NCI-H526 treated with DMSO at 0.1 percent for 48 hours (cell line): ENCODE measurements at regions not wholly inside any gene's neighbourhood (a gene's known extent, or its start where the extent isn't known, plus 50 kb on each side); places are given as distances from the start of the nearest gene placed in this dataset.
"Not testable (repeated sequence)": the region's sequence is repeated elsewhere in the genome, so short reads cannot be mapped to it uniquely, and the experiment has no call there.

Source experiments
- DNase-seq: peaks from one replicate; lab custom pipeline; 2025; lab: John Stamatoyannopoulos, UW

DNA sequence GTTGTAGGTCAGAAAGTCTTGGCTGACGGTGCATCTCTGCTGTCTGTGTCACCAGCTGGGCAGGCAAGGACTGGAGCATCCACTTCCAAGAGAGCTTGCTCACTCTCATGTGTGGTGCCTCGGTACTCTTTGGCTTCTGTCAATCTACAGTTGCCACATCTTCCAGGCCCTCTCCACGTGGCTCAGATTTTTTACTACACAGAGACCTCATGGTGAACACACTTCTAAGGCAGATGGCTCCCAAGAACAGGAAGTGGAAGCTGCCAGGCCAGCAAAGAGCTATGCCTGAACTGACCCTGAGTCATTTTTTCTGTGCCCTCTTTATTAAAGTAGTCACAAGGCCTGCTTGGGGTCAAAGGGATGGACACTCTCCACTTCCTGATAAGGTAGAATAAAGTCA is 351.5 kb upstream of the AUTS2 start:
- DNase-seq = no peak

DNA sequence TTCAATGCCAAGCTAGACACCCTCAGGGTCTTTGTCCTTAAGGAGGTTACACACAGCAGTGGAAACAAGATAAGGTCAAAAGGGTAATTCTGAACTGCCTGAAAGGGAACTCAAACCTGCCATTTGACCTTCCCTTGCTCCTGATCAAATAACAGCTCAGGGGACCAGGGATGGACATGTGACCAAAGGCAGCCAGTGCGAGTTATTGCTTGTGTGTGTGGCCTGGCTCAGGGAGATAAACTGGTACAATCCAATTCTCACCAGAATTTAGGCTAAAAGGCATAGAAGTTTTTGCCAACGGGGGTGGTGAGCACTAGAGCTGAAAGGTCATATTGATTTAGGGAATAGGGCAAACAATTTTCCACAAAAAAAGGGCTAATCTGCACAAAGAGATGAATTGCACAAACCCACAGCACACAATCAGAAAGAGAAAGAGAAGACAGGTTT is 349.9 kb upstream of the AUTS2 start:
- not testable (repeated sequence) for DNase-seq

DNA sequence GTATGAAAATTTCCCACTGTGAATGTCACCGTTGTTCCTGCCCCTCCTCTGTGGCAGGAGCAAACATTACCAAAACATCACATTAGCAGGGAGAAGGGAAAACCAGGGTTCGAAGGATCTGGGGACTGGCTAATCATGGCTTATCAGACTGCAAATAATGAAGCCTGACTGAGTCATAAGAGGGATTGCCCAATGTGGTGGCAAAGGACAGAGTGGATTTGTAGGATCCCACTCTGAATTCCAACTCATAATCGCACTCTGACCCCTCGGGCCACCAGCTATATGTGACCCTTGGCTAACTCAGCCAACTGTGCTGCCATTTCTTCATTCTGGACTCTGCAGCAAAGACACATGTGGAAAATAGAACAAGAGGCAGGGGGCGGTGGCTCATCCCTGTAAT is 347.3 kb upstream of the AUTS2 start:
- DNase-seq = no peak

DNA sequence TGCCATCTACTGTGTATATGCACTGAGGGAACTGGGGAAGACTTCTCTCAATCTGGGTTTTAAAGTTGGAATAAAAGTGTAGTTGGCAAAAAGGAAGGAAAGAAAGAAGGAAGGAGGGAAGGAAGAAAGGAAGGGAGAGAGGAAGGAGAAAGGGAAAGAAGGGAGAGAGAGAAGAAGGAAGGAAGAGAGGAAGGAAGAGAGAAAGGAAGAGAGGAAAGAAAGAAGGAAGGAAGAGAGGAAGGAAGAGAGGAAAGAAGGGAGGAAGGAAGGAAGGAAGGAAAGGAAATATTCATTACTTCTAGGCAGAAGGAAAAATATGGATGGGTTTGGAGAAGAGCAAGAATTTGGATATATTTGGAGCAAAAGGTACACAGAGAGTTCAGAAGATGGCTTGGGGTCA is 343.6 kb upstream of the AUTS2 start:
- DNase-seq = no peak

DNA sequence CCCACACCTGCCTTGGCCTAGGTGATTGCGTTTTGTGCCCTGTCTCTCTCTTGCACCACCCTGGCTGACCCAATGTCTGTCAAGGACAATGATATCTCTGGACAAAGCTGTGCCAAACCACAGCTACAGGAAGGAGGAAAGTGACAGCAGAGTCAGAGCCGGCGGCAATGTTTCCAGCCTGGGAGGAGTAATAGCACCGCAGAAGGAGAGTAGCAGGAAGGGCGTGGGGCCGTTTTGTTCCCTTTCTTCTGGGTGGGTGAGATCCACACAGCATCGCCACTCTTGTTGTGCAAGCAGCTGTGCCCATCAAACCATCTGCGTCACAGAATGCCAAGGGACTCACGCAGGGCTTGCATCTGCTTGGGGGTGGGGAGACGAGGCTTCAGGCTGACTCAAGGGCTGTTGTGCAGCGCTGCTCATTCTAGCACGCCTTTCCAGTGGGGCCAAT is 341.6 kb upstream of the AUTS2 start:
- no peak for DNase-seq

DNA sequence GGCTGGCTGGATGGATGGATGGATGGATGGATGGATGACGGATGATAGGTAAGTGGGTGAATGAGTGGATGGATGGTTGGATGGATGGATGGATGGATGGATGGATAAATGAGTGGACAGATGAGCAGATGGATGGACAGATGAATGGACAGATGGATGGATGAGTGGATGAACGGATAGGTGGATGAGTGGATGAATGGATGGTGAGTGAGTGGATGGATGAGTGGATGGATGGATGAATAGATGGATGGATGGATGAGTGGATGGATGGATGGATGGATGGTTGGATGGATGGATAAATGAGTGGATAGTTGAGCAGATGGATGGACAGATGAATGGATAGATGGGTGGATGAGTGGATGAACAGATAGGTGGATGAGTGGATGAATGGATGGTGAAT is 340.7 kb upstream of the AUTS2 start:
- no peak for DNase-seq

DNA sequence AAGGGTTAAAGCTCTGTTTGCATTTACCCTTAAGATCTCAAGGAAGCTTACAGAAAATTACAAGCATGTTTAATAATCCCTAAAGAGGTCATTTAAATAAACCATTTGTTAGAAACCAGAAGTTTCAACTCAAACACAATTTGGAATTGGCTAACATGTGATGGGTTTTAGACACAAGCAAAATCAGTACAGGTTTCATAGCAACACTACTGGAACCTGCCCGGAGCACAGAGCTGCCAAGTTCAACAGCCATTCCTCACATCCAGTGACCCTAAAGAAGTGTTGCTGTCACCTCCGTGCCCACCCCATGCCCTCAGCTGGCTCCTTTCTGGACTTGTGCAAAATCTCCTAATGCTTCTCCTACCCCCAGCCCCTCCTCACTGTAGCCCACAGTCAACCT is 338.8 kb upstream of the AUTS2 start:
- no peak for DNase-seq

DNA sequence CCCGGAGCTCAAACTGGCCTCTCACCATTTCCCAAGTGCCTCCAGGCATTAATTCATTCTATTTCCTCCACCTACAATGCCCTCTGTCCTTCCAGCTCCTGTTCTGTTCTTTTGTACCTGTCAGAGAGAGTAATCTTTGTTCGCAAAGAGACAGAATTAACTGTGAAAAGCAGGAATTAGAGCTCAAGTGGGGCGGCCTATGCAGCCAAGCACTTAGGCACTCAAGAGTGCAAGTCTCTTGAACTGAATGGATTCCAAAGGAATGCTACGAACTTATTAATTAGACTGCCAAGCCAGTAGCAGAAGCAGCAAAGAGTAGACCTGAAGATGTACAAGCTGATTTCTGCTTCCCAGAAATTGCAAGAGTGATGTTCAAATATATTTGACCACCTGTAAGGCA is 338.3 kb upstream of the AUTS2 start:
- DNase-seq = no peak

DNA sequence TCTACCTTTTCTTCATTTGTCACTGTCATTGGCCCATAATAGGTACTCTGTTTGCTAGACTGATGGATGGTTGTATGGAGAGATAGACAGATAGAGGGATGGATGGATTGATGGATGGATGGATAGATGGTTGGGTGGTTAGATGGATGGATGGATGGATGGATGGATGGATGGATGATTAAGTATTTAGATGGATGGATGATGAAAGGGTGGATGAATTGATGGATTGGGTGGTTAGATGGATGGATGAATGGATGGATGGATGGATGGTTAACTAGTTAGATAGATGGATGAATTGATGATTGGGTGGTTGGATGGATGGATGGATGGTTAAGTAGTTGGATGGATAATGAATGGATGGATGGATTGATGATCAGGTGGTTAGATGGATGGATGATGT is 334.7 kb upstream of the AUTS2 start:
- DNase-seq = no peak

DNA sequence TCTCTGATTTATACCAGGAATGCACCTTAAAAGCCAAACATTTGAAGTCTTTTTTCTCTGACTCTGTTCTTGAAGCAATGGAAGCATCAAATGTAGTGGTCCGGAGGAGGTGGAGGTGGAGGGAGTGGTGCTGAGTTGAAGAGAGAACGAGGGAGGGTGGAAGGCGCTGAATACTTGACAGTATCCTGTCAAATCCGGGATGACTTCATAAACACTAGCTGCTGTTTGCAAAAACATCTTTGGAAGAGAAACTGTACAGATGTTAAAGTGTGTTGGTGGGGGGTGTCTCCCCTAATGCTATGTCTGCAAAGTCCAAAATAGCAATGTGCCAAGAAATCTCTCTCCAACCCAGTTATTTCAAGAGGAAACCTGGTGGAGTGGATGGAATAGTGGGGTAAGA is 328.5 kb upstream of the AUTS2 start:
- DNase-seq = no peak

DNA sequence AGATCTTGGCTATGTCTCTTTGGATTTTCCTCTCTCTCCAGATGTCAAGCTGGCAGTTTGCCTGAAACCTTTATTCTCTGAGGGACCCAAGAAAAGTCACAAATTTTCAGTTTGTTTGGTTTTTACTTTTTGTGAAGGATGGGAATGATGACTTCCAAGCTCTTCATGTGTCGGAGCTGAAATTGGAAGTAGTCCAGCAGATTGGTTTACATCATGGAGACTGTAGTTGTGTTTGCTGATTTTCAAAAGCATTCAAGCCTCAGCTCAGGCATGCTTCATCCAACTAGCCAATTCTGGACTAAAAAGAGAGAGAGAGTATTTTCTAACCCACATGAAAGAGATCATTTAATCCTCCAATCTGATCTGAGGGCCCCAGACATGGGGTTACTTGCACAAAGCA is 326.2 kb upstream of the AUTS2 start:
- no peak for DNase-seq

DNA sequence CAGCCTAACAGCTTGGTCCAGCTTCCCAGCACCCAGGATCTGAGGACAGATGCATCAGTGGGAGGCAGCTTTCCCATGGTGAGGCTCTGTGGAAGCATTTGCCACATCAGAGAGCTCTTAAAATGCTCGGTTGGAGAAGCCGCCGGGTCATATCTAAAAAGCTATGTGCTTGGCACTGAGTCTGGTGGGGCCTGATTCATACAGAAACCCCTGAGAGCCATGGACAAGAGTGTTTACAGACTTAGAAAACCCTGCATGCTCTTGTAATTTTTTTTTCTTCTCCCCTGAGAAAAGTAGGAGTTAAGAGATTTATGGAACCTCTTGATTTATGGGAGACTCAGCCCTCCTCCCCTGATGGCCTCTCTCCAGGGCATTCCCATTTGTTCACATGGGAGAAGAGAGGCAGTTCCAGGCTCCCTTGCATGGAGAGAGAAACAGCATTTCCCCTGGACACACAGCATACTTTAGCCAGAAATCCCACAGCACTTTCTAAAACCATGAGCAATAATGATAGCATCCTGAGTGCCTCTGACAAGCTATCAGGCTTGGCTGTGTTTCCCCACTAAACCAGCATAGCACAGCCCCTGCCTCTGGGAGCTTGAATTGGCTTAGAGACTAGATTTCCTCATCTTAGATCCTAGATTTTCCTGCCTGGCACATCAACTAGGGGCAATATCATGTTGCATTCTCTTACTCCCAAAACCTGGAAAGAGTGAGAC is 322.1 kb upstream of the AUTS2 start:
- DNase-seq = no peak

DNA sequence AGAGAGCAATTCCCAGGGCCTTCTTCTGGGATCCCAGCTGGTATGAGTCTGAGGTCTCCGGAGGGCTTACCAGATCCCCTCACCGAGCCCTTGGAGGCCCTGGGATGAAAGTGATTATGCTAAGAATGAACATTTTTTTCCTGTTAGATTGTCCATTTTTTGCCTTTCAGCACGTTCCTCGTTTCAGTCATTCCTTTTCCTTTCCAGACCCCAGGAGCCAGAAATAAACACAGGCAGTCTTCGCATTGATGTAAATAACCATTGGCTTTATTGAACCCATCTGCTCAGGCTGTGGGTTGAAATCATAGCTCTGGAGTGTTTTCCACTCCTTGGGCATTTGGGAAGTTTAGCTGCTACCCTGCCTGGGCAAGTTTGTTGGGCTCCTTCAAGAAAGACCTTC is 320.9 kb upstream of the AUTS2 start:
- DNase-seq = no peak

DNA sequence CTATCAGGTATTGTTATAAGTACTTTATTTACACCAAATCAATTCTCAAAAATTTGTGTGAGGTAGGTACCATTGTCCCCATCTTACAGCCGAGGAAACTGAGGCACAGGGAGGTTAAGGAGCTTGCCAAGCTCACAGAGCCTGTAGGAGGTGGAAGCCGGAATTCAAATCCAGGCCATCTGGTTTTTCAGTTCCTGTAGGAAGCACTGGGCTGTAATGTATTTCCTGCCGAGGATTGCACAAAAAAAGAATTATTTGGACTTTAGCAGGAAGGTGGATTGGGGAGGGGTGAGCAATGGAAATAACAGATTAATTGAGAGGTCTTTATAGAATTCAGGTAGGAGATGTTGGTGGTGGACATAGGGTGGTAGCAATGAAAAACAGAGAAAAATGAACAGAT is 315.3 kb upstream of the AUTS2 start:
- no peak for DNase-seq

DNA sequence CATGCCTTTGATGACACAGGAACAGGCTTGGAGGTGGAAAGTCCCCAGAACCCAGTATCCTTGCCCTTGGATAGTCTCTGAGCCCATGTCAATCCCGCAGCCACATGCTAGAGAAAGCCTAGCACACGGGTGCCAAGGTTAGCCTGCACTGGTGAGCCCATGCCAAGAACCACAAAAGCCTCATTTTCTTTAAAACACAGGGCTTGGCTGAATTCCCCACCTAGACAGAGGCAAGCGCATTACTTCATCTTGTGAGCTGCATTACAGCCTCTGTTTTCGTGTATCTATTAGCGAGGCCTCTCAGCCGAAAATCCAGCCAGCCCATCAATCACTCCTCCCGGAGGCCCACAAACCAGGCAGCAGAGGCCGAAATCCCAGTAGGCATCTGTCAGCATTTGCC is 314.9 kb upstream of the AUTS2 start:
- no peak for DNase-seq

DNA sequence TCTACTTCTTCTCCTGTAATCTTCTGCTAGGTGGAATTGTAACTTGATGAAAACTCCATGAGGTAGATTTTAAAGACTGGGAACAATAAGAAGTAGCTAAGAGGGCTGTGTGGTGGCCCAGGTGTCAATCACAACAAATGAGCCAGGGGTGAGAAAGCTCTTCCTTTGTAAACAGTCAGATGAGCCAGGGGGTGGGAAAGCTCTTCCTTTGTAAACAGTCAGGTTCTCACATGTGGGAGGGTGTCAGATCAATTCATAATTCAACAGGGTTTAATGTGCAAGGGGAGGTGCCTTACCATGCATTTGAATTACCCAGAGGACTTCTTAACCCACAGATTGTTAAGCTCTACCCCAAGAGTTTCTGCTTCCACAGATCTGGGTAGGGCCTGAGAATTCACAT is 312.4 kb upstream of the AUTS2 start:
- DNase-seq = no peak

DNA sequence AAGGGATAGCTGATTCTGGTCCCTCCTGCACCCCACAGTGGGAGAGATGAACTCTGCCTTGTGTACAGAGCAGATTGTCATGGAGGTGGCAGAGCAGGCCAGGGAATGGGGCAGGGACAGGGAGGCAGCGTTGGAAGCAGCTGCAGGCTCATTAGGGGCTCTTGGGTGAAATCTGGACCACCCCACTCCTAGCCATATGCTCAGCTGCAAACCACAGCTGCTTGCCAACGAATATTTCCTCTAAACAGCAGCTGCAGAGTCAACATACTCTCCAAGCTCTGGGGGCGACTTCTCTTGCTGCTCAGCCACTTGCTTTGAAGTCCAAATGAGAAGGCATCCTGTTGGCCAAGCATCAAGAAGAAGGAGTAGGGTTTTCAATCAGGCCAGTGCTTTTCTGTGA is 302.3 kb upstream of the AUTS2 start:
- no peak for DNase-seq

DNA sequence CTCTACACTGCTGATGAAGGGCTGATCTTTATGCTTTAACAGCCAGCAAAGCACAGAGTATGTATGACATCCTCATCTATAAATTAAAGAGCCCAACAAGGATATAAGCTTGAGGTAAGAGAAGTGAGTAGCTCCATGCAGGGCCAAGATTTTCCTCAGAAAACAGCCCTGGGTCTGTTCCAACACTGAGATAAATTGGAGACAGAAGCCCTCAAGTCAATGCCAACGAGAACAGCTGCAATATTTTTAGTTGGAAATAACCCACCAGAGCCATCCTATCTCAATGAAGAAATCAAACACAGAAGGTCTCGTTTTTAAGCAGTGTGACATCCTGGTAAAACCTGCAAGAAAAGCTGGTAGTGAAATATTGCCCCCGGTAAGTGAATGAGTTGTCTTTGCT is 297.0 kb upstream of the AUTS2 start:
- DNase-seq = no peak

DNA sequence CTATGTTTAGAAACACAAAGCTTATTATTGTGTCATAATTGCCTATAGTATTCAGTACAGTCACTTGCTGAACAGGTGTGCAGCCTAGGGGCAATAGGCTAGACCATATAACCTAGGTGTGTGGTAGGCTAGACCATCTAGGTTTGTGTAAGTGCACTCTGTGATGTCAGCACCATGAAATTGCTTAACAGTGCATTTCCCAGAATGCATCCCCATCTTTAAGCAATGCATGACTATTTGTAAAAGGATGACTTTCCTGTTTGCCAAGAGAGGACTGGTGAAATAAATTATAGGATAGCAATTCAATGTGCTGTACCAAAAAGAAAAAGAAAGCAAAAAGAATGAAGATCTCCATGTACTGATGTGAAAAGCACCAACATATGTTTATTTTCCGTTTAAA is 288.7 kb upstream of the AUTS2 start:
- no peak for DNase-seq

DNA sequence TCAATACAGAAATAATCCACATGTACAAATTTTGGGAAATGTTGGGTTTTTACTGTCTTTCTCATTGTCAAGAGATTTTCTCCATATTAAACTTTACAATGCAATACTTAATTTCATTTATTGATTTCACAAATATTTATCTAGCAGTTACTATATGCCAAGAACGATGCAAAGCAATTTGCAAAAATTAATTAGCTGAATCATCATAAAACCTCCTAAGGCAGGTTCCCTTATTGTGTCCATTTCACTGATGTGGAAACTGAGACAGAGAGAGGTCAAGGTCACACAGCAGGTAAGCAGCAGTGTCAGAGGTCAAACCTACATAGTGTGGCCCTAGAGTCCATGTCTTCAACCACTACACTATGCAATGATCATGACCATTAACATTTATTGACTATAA is 286.8 kb upstream of the AUTS2 start:
- no peak for DNase-seq

DNA sequence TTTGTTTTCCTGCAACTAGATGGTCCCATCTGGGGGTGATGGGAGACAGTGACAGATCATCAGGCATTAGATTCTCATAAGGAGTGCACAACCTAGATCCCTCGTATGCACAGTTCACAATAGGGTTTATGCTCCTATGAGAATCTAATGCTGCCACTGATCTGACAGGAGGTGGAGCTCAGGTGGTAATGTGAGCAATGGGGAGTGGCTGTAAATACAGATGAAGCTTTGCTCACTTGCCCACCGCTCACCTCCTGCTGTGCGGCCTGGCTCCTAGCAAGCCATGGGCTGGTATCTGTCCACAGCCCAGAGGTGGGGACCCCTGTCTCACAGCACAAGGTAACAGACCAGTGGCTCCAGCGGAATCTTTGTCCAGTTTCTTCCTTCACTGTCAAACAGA is 284.4 kb upstream of the AUTS2 start:
- not testable (repeated sequence) for DNase-seq

DNA sequence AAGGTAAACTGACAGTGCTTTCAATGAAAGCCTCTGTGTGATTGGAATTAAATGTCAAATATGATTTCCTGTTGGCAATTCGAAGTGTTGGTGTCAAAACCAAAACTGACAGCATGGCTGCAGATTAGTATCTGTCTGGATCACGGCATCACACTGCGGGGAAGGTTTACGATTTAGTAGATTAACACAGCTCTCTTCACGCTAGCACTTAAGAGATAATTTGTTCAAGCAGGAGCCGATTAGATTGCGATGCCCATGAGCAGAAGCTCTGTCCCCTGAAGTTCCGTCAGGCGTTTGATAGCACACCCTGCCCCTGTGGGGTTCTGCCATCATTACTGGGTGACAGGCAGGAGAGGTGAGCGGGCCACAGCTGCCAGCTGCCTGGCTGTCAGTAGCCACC is 279.5 kb upstream of the AUTS2 start:
- DNase-seq = no peak

DNA sequence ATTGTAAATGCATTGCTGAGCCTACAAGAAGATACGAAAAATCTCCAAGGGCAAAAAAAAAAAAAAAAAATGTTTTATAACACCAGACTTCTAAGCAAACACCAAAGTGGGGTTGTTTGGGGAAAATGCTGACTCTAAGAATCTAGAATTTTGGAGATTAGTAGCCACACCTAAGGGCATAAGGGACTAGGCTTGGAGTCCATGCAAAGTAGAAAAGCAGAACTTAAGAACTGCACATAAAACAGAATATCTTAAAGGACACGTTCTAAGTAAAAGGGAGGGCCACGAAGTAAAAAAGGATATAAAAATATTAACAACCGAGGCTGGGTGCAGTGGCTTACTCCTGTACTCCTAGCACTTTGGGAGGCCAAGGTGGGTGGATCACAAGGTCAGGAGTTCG is 269.8 kb upstream of the AUTS2 start:
- no peak for DNase-seq

DNA sequence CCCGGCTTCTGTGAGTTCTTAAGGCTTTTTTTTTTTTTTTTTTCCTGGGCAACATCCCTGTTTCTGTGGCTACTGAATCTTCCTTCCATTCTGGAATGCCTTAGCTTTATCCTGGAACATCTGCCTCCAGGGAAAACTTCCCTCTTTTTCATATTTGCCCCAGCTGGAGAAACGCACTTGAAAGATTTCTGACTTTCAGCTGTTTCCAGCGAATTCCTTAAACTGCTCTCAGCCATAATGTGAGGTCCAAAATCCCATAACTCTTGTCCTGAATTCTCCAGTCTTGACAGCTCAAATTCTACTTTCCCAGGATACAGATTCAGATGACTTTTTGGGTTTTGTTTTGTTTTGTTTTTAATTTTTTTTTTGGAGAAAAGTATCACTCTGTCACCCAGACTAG is 263.6 kb upstream of the AUTS2 start:
- no peak for DNase-seq

DNA sequence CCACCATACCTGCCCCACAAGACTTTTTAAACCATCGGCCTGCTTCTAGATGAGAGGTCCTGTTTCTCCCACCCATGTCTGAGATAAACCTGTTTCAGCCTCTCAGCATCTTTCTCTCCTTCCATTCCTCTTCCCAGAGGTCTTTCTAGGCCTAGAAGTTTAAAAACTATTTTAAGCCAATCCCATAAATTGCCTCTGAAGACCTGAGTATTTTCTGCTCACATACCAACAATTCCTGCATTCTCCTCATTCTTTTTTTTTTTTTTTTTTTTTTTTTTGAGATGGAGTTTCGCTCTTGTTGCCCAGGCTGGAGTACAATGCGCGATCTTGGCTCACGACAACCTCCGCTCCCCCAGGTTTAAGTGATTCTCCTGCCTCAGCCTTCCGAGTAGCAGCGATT is 262.9 kb upstream of the AUTS2 start:
- DNase-seq = no peak
